ENCODE measurements at regions not wholly inside any gene's neighbourhood (a gene's known extent, or its start where the extent isn't known, plus 50 kb on each side); places are given as distances from the start of the nearest gene placed in this dataset.
A peak's percentile ranks its signal among the peaks of the same experiment; 100 is the strongest.
"Not testable (repeated sequence)": the region's sequence is repeated elsewhere in the genome, so short reads cannot be mapped to it uniquely, and the experiment has no call there.

DNA sequence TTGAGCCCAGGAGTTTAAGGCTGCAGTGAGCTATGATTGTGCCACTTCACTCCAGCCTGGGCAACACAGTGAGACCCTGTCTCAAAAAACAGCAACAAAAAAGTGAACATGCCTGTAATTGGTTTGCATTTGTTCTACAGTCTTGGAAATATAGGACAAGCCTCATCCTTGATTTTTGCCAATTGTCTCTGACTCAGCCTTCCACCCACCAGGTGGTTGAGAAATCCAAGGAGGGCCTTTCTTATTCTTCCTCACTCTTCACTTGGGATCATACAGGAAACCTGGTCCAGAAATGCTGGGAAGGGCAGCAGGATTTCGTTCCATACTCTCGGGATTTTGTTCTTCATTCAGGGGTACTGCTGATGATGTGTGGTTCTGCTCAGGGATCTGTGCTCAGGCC is 94.6 kb downstream of the CDC42EP3 start:
- FAIRE-seq (no peak), DNase-seq (ENCODE audit: insufficient read length, low spot score) (no peak)
- TF ChIP-seq POLR2A (IDR thresholded peaks at IDR 0.05; ENCODE audit: low read depth, low read length) = no peak

DNA sequence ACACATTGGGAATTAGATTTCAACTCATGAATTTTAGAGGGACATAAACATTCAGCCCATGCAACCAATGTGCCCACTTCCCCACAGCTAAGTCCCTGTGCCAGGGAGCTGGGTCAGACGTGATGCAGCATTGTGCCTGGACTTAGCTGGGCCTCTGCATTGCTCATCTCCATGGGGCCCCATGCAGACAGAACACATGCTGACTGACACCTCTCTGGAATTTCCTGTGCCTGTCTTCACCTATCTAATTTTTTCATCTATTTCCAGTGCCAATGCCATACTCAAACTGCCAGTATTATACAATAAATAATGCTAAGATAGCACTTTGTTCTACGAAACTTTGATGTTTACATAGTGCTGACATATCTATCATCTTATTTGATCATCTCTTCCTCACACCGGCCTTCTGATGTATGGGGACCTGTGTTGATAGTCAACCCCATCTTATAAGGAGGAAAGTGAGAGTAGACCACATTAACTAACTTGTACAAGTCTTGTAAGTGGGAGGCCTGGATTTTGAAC is 92.2 kb downstream of the CDC42EP3 start:
- DNase-seq (ENCODE audit: insufficient read length, low spot score) (no peak), FAIRE-seq (no peak)
- no peak for TF ChIP-seq POLR2A (IDR thresholded peaks at IDR 0.05; ENCODE audit: low read depth, low read length)

DNA sequence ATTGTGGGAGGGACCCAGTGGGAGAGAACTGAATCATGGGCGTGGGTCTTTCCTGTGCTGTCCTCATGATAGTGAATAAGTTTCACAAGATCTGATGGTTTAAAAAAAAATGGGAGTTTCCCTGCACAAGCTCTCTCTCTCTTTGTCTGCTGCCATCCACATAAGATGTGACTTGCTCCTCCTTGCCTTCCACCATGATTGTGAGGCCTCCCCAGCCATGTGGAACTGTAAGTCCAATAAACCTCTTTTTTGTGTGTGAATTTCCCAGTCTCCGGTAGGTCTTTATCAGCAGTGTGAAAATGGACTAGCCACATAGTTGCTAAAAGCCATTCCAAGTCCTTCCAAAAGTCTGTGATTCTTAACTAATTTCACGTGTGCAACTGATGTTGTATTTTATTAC is 91.5 kb downstream of the CDC42EP3 start:
- not testable (repeated sequence) for FAIRE-seq; DNase-seq (ENCODE audit: insufficient read length, low spot score)

DNA sequence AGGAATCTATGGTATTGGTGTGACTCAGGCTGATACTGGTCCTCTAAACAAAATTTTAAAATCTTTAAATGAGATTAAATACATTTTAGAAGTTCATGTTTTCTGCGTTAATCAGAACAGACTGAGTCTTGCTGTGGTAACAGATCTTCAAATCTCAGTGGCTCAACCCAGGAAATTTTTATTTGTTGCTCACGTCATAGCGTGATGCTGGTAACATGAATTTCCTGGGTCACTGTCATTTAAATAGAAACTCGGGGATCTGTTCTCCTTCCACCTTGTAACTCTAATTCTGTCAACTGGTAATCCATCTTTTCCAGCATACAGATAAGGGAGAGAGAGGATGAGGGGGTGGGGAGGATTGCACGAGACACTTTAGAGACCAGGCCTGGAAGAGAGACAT is 90.0 kb downstream of the CDC42EP3 start:
- TF ChIP-seq POLR2A (IDR thresholded peaks at IDR 0.05; ENCODE audit: low read depth, low read length) = no peak
- no peak for FAIRE-seq
- no peak for DNase-seq (ENCODE audit: insufficient read length, low spot score)

DNA sequence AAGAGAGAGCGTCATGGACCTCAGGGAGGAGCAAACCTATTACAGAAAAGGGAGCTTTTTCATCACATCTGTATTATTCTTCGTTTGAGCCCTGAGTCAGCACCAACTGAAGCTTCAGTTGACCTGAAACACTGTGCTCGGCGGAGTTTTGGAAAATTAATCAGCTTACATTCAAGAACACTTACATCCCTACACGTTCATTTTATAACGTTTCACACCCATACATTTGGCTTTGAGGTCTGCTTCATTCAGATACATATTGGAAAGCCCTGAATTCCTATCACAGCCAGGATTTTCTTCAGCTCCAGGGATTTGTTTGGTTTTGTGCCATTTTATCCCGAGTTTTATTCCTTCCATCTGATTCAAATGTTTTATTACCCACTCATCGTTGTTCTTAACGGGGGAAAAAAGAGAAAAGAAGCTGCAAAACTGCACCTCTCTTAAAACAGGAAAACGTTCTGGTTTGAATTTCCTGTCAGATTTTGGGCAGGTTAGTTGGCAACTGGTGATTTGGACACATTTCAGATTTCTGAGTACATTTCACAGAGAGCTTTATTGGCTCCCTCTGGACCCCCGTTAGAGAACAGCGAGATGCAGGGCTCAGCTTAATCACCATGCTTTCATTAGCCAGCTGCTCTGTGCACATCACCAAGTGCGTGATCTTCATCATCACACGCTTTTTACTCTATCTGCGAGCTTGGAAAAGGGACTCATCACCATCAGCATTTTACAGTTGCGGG is 88.8 kb downstream of the CDC42EP3 start:
- no peak for TF ChIP-seq POLR2A (IDR thresholded peaks at IDR 0.05; ENCODE audit: low read depth, low read length)
- FAIRE-seq (no peak), DNase-seq (ENCODE audit: insufficient read length, low spot score) (no peak)

DNA sequence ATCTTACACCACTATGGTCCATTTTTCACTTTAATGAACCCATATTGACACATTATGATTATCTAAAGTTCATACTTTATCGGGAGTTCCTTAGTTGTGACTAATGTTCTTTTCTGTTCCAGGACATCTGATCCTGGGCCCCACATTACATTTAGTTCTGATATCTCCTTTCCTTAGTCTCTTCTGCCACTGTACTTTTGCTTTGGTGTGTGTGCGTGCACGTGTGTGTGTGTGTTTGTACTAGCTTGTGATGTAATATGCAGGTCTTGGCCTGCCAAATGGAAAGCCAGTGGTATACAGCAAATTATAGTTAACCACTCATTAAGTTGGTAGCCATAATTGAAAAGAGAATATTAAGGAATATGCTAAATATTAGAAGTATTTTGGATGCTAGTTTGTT is 88.0 kb downstream of the CDC42EP3 start:
- no peak for TF ChIP-seq POLR2A (IDR thresholded peaks at IDR 0.05; ENCODE audit: low read depth, low read length)
- DNase-seq (ENCODE audit: insufficient read length, low spot score) = no peak
- FAIRE-seq = no peak

DNA sequence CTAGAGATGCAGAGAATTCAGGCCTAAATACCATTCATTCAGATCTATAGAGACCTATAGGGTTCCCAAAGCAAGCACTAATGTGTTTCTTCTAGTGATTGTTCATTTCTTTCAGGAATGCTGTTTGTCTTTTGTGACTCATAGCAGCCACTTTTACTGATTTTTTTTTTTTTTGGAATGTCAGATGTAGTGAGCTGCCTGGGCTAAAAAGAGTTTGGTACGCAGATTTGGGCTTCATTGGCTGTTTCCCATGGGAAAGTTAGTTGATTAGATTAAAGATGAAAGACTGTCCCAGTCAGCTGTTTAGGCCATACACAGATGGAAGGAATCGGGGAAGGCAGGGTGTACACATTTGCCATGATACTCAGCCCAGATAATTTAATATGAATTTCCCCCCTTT is 87.6 kb downstream of the CDC42EP3 start:
- no peak for TF ChIP-seq POLR2A (IDR thresholded peaks at IDR 0.05; ENCODE audit: low read depth, low read length)
- DNase-seq (ENCODE audit: insufficient read length, low spot score) (no peak), FAIRE-seq (no peak)

DNA sequence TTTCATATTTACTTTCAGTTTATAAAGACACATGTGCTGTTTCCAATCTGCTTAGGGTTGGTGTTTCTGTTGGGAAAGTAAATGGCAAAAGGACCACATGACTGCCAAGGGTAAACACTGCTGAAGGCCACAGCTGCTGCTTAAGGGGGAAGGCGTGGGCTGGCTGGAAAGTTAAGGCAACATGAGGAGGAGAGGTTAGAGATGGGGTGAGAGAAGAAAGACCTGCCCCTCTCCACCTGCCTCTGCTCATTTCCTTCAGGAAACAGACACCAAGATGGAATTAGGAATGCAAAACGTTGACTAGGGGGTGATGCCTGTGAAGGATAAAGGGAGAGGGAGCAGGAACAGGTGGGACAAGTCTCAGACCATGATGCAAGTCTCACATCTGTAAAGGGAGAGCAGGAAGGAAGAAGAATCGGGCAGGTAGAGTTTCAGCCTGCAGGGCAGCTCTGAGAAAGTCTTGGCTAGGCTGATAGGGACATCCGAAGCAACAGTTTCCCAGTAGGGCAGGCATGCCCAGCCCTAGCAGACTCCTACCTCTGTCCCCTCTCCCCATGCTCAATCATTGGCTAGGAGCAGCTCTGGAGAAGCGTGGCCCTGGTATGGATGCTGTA is 86.0 kb downstream of the CDC42EP3 start:
- no peak for DNase-seq (ENCODE audit: insufficient read length, low spot score)
- no peak for FAIRE-seq

DNA sequence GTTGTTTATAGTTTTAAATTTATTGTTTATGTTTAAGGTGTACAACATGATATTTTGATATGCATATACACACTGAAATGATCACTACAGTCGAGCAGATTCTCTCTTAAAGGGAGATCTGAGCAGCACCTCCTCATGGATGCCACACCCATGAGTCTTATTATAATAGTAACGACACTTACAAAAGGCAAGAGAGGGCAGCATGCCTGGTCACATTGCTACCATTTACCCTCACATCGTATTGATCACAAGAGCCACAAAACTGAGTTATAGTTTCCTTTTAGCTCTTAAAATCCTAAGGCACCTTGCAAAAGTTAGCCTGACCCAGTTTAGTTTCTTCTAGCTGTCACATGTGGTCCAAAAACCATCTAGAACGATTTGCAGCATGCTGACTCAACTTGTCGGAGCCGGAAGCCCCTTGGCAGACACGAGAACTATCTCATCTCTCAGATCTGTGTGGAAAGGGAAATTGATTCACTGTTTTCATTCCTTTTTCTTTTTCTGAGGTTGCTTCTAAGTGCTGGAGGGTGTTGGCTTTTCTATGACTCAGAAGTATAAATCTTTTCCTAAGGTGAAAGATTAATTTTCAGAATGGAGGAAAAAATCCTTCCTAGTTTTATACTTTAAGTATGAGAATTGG is 85.3 kb downstream of the CDC42EP3 start:
- FAIRE-seq (peak; percentile 92), DNase-seq (ENCODE audit: insufficient read length, low spot score) (no peak)
- no peak for TF ChIP-seq POLR2A (IDR thresholded peaks at IDR 0.05; ENCODE audit: low read depth, low read length)

More for the DNA sequence above, 86.0 kb downstream of the CDC42EP3 start:
- no peak for TF ChIP-seq POLR2A (IDR thresholded peaks at IDR 0.05; ENCODE audit: low read depth, low read length)

DNA sequence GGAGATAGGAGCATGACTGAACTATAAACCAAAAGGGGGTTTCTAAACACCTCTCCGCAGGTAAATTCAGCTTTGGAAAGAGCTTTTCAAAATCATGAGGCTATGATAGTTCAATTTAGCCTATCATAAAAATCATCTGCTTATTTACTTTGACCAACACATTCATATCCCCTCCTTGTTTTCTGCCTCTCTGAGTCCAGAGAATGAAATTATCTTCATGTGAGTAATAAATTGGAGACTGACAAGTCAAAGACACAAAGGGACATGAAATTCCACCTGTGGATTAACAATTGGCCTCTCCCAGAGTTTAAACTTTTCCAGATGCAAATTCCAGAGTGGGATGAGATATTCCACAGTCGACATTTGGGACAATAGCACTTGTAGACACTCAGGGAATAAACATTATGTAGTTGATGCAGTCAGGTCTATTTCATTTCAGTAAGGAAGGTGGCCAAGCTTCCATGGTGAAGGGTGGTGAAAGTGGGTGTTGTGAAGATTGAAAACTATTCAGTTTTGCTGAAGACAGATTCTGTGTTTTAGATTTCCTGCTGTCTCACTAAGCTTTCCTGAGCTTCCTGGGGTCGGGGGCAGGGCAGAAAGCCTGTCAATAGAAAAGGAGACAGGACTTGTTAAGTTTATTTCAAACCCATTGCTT is 84.7 kb downstream of the CDC42EP3 start:
- DNase-seq (ENCODE audit: insufficient read length, low spot score) (no peak), FAIRE-seq (peak; percentile 36)
- no peak for TF ChIP-seq POLR2A (IDR thresholded peaks at IDR 0.05; ENCODE audit: low read depth, low read length)

DNA sequence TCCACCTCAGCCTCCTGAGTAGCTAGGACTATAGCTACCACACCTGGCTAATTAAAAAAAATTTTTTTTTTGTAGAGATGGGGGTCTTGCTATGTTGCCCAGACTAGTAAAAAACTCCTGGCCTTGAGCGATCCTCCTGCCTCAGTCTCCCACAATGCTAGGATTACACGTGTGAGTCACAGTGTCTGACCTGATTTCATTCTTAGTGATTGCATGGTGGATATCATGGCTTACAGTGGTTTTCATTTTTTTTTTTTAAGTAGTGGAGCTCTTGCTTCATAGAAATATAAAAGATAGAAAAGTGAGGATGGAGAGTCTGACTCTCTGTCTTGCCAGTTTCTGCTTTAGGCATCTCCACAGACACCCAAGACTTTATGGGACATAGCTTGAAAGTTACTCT is 83.6 kb downstream of the CDC42EP3 start:
- TF ChIP-seq POLR2A (IDR thresholded peaks at IDR 0.05; ENCODE audit: low read depth, low read length) = no peak
- no peak for FAIRE-seq
- DNase-seq (ENCODE audit: insufficient read length, low spot score) = no peak

DNA sequence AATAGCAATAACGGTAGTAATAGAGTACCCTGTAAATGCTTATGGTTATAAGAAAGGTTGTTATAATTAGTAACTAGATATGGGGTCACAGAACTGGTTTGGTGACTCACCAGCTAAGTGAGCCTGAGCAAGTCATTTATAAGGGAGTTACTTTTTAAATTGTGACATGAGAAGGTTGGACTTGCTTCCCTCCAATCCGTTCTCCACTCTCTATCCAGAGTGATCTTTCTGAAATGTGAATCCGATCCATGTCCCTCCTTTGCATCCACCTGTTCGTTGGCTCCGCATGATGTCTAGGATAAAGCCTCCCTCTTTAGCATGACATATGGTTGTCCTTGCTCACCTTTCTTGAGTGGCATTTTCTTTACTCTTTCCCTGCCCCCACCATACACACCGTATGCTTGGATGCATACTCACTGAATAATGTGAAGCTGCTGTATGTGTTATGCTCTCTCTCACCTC is 83.1 kb downstream of the CDC42EP3 start:
- FAIRE-seq = peak; percentile 69
- no peak for DNase-seq (ENCODE audit: insufficient read length, low spot score)

DNA sequence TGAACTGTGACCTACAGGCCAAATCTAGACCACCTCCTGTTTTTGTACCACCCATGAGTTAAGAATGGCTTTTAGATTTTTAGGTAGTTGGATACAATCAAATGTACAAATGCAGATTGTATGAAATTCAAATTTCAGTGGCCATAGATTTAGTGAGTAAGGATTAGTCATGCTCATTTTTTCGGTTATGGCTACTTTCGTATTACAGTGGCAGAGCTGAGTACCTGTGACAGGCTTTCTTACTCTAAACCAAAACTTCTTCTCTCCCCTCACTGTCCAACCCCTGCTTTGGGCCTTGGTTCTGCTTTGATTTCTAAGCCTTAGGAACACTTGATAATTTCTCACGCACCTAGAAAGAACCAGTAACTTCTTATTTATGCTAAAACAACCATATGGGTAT is 82.1 kb downstream of the CDC42EP3 start:
- FAIRE-seq (peak; percentile 76), DNase-seq (ENCODE audit: insufficient read length, low spot score) (no peak)
- no peak for TF ChIP-seq POLR2A (IDR thresholded peaks at IDR 0.05; ENCODE audit: low read depth, low read length)

More for the DNA sequence above, 83.1 kb downstream of the CDC42EP3 start:
- no peak for TF ChIP-seq POLR2A (IDR thresholded peaks at IDR 0.05; ENCODE audit: low read depth, low read length)

DNA sequence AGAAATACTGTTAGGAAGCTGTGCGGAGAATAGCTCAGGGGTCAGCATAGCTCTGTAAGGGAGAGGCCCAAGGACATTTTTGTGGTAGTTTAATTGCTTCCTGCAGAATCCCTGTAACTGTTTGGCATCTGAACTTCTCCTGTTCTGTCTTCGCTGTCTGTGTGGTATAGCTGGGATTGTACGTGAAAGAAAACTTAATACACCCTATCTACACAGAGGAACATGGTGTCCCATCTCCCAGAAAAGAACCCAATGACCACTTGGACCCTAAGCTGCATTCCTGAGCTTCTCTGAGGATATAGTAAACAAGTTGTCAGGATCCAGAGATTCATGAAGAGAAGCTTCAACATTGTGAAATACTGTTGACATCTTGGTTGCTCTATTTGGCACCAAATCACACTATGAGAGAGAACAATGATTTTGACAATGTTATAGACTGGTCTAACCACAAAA is 81.3 kb downstream of the CDC42EP3 start:
- peak; percentile 33 for DNase-seq (ENCODE audit: insufficient read length, low spot score)
- TF ChIP-seq POLR2A (IDR thresholded peaks at IDR 0.05; ENCODE audit: low read depth, low read length) = no peak
- FAIRE-seq = peak; percentile 96

Data from H54 (cell line).